HG03442 (cell line): ENCODE measurements at regions not wholly inside any gene's neighbourhood (a gene's known extent, or its start where the extent isn't known, plus 50 kb on each side); places are given as distances from the start of the nearest gene placed in this dataset.
"Not testable (repeated sequence)": the region's sequence is repeated elsewhere in the genome, so short reads cannot be mapped to it uniquely, and the experiment has no call there.

Source experiments
- ATAC-seq: cut with Tn5 transposase; IDR thresholded peaks from one replicate; pipeline ENCODE4 v1.9.1; 2021; ENCODE audit warnings: mild to moderate bottlenecking, moderate library complexity; ENCODE audit not compliant: unreplicated experiment

DNA sequence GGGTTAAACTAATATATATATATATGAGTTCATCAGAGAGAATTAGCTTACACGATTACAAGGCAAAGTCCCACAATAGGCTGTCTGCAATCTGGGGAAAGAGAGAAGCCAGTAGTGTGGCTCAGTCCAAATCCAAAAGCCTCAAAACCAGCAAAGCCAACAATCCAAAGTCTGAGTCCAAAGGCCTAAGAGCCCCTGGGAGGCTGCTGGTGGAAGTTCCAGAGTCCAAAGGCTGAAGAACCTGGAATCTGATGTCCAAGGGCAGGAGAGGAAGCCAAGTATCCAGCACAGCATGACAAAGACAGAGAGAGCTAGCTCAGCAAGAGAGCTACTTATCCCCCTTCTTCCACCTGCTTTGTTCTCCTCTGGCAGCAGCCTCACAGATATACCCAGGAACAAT lies 274.7 kb upstream of the ID4 start:
- ATAC-seq = no peak

DNA sequence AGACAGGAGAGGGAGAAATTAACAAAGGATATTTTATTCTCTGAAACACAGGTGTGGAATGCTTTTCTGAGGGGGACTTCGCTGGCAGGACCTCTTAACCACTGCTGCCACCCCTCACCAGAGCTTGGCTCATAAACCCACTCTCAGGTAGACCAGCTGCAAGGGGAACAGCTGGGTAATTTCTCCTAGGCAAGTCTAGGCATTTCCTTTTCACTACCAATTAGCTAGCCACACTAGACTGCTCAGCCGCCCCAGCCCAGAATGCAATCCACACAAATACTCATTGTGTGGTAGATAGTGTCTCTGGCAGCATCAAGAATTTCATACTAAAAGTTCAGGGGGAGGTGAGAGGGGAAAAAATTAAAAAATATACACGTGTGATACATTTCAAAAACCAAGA lies 267.6 kb upstream of the ID4 start:
- no peak for ATAC-seq

GRCh38 chr6:19571176-19571575 lies 266.0 kb upstream of the ID4 start:
- no peak for ATAC-seq

GRCh38 chr6:19578481-19578880 lies 258.7 kb upstream of the ID4 start:
- no peak for ATAC-seq

DNA sequence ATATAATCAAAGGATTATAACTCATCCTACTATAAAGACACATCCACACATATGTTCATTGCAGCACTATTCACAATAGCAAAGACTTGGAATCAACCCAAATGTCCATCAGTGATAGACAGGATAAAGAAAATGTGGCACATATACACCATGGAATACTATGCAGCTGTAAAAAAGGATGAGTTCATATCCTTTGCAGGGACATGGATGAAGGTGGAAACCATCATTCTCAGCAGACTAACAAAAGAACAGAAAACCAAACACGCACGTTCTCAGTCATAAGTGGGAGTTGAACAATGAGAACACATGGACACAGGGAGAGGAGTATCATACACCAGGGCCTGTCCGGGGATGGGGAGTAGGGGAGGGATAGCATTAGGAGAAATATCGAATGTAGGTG lies 253.0 kb upstream of the ID4 start:
- ATAC-seq = not testable (repeated sequence)

DNA sequence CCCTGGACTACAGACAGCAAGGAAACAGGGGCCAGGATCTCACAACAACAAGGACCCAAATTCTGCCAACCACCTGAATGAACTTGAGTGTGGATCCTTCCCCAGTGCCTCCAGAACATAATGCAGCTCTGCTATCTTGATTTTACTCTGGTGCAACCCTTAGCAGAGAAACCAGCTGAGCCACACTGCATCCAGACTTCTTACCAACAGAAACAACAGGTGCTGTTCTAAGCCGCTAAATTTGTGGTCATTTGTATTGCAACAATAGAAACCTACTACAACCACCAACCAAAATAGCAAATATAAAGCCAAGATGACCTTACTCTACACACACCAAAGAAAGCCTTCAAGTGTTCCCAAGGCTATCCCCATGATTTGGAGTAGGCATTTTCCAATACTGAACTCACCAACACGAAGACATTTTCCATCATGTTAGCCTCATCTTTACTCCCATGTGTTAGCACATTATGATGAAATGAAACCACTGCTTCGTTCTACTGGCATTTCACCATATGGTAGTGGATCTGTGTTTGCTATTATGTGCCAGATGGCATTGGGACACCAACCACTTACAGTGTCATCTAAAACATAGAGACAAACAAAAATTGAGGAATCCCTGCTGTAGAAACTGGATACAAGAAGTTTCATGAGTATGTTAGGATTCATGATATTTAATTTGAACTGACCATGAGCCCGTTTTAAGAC lies 249.8 kb upstream of the ID4 start:
- no peak for ATAC-seq

DNA sequence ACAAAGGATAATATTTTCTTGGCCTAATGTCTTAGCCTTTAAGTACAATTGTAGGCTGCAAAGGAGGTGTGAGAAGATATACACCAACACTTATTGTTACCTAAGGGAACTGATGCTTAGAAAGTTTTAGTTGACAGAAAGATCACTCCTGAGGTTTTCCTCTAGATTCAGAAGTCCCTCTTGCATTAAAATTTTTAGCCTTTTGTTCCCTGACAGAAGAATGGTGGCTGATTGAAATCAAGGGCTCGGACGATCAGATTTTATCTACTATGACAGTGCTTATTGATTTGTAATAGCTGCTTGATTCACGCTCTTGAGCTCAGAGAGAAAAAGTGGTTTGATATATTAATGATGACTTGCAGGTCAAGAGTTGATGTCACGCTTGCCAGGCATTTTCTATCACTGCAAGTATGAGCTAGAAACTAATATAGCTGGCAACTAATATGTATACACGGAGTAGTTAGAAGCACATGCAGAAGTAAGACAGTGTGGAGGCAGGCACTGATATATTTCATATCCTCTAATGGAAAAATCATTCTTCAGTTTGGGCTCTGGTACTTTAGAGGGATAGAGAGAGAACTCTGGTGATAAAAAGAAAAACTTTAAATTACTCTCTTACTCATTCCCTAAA lies 246.6 kb upstream of the ID4 start:
- no peak for ATAC-seq

DNA sequence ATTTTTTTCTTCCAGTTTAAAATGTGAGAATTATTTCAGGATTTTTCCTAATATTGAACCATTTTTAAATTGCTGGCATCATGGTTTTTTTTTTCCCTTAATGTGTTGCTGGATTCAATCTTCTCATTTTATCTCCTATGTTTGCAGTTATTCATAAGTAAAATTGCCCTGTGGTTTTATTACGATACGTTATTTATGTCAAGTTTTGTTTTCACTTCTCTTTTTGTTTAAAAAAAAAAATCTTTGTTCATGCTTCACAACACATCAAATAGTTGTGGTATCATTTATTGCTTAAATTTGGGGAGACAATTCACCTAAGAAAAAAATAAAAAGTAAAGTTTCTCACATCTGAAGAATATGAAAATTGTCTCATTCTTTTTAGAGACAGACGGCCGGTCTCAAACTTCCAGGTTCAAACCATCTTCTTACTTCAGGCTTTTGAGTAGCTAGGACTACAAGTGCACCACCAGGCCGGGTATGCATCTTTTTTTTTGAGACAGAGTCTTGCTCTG lies 239.3 kb upstream of the ID4 start:
- ATAC-seq = no peak

- no peak for ATAC-seq
These were observed 237.2 kb upstream of the ID4 start for GRCh38 chr6:19599796-19600464.

- no peak for ATAC-seq
These were observed 234.6 kb upstream of the ID4 start for GRCh38 chr6:19602434-19603013.

DNA sequence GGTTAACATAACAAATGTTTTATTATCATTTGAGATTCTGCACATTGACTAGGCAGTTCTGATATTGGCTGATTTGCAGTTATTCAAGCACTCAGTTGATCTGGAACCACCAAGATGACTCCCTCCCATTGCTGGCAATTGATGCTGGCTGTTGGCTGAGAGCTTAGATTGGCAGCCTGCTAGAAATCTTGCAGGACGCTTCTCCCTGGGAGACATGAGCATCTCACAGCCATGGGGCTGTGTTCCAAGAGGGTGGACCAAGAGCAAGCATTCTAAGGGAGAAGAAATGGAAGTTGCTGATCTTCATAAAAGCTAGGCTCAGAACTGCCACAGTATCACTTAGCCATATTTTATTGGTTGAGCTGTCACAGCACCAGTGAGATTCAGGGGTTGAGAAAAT lies 233.4 kb upstream of the ID4 start:
- no peak for ATAC-seq

- no peak for ATAC-seq
These were observed 231.5 kb upstream of the ID4 start for GRCh38 chr6:19605624-19606023.

DNA sequence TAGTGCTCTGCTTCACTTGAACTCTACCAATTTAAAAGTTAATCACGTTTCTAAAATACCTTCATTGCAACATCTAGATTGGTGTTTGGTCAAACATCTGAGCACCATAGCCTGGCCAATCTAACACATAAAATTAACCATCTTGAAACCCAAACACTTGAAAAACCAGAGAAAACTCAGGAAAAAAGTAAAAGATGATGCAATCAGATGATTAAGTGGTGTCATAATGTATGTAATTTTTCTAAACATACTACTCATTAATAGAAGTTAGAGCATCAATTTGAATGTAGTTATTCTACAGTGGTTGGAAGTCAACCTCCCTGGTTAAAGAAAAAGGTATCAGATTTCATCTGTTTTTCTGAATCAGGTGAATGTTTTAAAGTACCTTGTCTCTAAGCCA lies 228.6 kb upstream of the ID4 start:
- ATAC-seq = no peak

DNA sequence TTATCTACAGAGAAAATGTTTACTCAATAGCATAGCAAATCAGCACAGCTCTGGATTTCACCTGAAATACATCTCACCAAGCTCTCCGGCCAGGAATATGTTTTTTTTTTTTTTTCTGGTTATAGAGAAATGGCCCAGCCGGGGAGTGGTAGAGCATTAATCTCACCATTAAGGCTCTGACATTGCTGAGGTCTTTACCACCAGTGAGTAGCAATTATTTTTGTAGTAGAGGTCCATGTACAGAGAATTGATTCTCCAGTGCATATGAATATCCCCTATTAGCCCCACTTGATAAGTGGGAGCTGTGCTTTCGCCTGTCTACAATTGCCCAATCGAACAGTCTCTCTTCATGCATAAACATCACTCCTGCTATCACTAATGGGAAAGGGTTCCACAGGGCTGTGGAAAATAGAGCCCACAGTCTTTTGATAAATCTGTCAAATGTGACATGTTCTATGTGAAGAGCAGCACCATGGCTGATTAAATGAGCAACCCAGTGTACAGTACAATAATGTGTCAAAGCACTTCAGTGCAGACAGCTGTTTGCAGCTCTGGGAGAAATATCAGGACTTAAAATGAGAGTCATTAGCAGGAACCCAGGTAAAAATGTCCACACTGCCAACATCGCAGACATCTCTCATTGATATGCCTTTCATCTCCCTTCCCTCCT lies 227.1 kb upstream of the ID4 start:
- no peak for ATAC-seq

GRCh38 chr6:19612672-19613466 lies 224.3 kb upstream of the ID4 start:
- ATAC-seq = not testable (repeated sequence)

GRCh38 chr6:19613678-19614077 lies 223.5 kb upstream of the ID4 start:
- no peak for ATAC-seq

- no peak for ATAC-seq
These were observed 221.1 kb upstream of the ID4 start for GRCh38 chr6:19616022-19616421.

DNA sequence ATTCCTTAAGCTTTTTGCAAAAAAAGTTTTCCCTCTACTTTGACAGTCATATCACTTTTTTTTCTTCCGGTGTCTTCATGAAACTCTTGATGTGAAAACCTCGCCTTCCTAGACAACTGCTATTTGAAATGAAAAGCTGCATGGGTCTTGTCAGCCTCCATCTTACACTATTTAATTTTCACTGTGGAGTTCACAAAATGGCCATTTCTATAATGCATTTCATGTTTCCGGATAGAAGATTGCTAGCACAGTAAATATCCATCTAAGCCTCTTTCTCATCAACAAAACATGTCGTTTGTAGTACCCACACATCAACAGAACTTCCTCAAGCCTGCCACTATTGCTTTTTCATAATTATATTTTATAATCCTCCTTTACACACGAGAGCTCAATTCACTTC lies 204.9 kb upstream of the ID4 start:
- no peak for ATAC-seq

- ATAC-seq = no peak
These were observed 204.4 kb upstream of the ID4 start for GRCh38 chr6:19632786-19633185.

DNA sequence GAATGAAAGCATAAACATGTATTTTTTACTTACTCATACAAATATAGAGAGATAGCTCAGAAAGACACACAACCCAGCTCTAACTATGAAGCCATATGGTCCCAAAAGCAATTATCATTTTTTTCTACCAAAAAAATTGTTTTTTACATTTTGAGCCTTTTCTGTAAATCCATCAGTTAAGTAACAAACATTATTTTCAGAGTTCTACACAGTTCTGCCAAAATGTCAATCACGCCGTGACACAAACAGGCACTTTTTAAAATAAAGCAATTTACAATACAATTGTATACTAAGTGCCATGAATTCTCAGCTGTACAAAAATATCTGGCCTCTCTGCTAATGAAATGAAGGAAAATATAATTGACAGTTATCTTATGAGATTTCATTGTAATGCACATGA lies 201.4 kb upstream of the ID4 start:
- ATAC-seq = no peak
